GM19395 (cell line): ENCODE measurements at regions not wholly inside any gene's neighbourhood (a gene's known extent, or its start where the extent isn't known, plus 50 kb on each side); places are given as distances from the start of the nearest gene placed in this dataset.

Experiments used
- ATAC-seq: cut with Tn5 transposase; IDR thresholded peaks from one replicate; pipeline ENCODE4 v1.9.1; 2021; ENCODE audit warnings: mild to moderate bottlenecking, moderate library complexity; ENCODE audit not compliant: unreplicated experiment

- no peak for ATAC-seq
Observed at GRCh38 chr2:9771481-9772017, 71.7 kb upstream of the TAF1B start.

GRCh38 chr2:9772035-9772998, 71.0 kb upstream of the TAF1B start:
- ATAC-seq, result no peak

GRCh38 chr2:9772999-9773902, 70.0 kb upstream of the TAF1B start:
- no peak for ATAC-seq

- ATAC-seq, result no peak
Observed at GRCh38 chr2:9773903-9774239, 69.4 kb upstream of the TAF1B start.

GRCh38 chr2:9774266-9774665, 69.0 kb upstream of the TAF1B start:
- ATAC-seq, result no peak

- no peak for ATAC-seq
Observed at GRCh38 chr2:9775351-9775750, 67.9 kb upstream of the TAF1B start.

- no peak for ATAC-seq
Observed at GRCh38 chr2:9775999-9776712, 67.1 kb upstream of the TAF1B start.

- no peak for ATAC-seq
Observed at GRCh38 chr2:9777081-9777480, 66.2 kb upstream of the TAF1B start.

GRCh38 chr2:9778012-9778411, 65.3 kb upstream of the TAF1B start:
- ATAC-seq, result no peak

GRCh38 chr2:9778471-9779316, 64.6 kb upstream of the TAF1B start:
- no peak for ATAC-seq

- no peak for ATAC-seq
Observed at GRCh38 chr2:9779596-9780264, 63.5 kb upstream of the TAF1B start.

- ATAC-seq, result no peak
Observed at GRCh38 chr2:9780368-9781130, 62.7 kb upstream of the TAF1B start.

- no peak for ATAC-seq
Observed at GRCh38 chr2:9781252-9781651, 62.0 kb upstream of the TAF1B start.

- ATAC-seq, result no peak
Observed at GRCh38 chr2:9782197-9782719, 61.0 kb upstream of the TAF1B start.

- no peak for ATAC-seq
Observed at GRCh38 chr2:9789371-9789770, 53.9 kb upstream of the TAF1B start.

- no peak for ATAC-seq
Observed at GRCh38 chr2:9790702-9791225, 52.5 kb upstream of the TAF1B start.

GRCh38 chr2:9791711-9792110, 51.6 kb upstream of the TAF1B start:
- ATAC-seq, result no peak
